K562 (cell line): ENCODE measurements at regions not wholly inside any gene's neighbourhood (a gene's known extent, or its start where the extent isn't known, plus 50 kb on each side); places are given as distances from the start of the nearest gene placed in this dataset.
"Not testable (repeated sequence)": the region's sequence is repeated elsewhere in the genome, so short reads cannot be mapped to it uniquely, and the experiment has no call there.

Experiments used
- MAFK ChIP-seq: IDR thresholded peaks from 2 replicates; pipeline ENCODE4 v1.6.1; 2011; ENCODE audit warnings: low read length, improper control_type of control experiment
- NR3C1 ChIP-seq: sonication (generic); formaldehyde crosslinking; IDR thresholded peaks from 2 replicates; pipeline ENCODE4 v1.8.1; 2022; ENCODE audit warnings: missing genetic modification reagents
- NRF1 ChIP-seq, 2 experiments: fragments of 450-650 bp; IDR thresholded peaks in 1 of 2; conservative IDR thresholded peaks in 1 of 2; 2 replicates each; pipeline ENCODE4 v1.6.1; 2014; ENCODE audit warnings: mild to moderate bottlenecking in 2 of 2
- POLR2A ChIP-seq: fragments of 450-650 bp; conservative IDR thresholded peaks from 2 replicates; pipeline ENCODE4 v1.6.1; 2016
- PREB ChIP-seq: sonication (generic); formaldehyde crosslinking; IDR thresholded peaks from 2 replicates; pipeline ENCODE4 v1.8.1; 2023; ENCODE audit warnings: mild to moderate bottlenecking, missing genetic modification reagents
- ZKSCAN1 ChIP-seq: fragments of 150-350 bp; IDR thresholded peaks from 2 replicates; pipeline ENCODE4 v1.6.1; 2016; ENCODE audit warnings: low read depth, low read length

GRCh38 chr4:134622626-134623575, 421.3 kb upstream of the PABPC4L start:
- TF ChIP-seq MAFK; NR3C1 (CRISPR knock-in tag); POLR2A; NRF1 (conservative IDR thresholded peaks at IDR 0.05 in 1 of 2, IDR thresholded peaks at IDR 0.05 in 1 of 2); ZKSCAN1; PREB: not testable (repeated sequence)
